ENCODE measurements at regions not wholly inside any gene's neighbourhood (a gene's known extent, or its start where the extent isn't known, plus 50 kb on each side); places are given as distances from the start of the nearest gene placed in this dataset.

DNA sequence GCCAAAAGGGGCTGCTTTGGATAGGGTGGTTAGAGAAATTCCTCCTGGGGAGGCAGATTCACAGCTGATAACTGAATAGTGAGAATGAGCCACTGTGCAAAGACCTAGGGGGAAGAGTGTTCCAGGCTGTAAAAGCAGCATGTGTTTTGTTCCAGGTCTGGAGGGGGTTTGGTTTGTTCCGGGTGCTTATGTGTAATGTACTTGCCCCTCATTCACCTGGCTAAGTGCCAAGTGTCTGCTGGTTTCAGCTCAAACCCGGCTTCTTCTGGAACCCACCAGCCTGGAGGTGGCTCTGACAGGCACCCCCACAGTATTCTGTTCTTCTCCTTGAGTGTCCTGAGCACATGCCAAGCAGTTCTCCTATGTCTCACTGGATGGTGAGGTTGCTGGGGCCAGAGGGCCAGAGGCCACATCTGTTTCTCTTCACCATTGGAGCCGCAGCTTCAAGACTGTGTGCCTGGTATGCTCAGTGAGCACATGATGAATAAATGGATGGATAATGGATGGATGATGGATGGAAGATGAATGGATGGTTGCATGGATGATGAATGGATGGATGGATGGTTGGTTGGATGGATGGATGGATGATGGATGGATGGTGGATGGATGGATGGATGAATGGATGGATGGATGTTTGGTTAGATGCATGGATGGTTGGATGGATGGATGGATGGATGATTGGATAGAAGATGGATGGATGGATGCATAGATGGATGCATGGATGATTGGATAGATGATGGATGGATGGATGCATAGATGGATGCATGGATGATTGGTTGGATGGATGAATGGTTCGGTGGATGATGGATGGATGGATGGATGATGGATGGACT is 227.6 kb downstream of the BMP7 start:
- ChIA-PET CTCF (no interaction called here), POLR2A (no interaction called here)
- Histone ChIP-seq H3K36me3 (ENCODE audit: control insufficient read depth, insufficient read depth, low read length) (no peaks in the 10 kb centered on the region), H3K27ac (ENCODE audit: low read length) (no peak overlapping the region), H3K9me3 (ENCODE audit: control insufficient read depth, insufficient read depth, low read depth, low read length) (no peaks in the 10 kb centered on the region), H3K27me3 (ENCODE audit: control insufficient read depth, insufficient read depth, low read length) (peaks cover 4% of the 10 kb centered on the region; the same call in 1 of the 2 replicates), H3K4me3 (ENCODE audit: low read depth in 2 of 2, low read length in 2 of 2) (no peak overlapping the region), H3K4me1 (ENCODE audit: control insufficient read depth, insufficient read depth, low read length) (no peaks in the 10 kb centered on the region)
- no TSS peak for BruUV-seq (replicated peaks)
- intact Hi-C loops (cut with micrococcal nuclease; ENCODE audit: unreplicated experiment) (no loop called here), in situ Hi-C loops (cut with HindIII; ENCODE audit: low pct_unique_long_range_greater_than_20kb, low sequenced_read_pairs) (no loop called here)
- TF ChIP-seq, protein P1, sequence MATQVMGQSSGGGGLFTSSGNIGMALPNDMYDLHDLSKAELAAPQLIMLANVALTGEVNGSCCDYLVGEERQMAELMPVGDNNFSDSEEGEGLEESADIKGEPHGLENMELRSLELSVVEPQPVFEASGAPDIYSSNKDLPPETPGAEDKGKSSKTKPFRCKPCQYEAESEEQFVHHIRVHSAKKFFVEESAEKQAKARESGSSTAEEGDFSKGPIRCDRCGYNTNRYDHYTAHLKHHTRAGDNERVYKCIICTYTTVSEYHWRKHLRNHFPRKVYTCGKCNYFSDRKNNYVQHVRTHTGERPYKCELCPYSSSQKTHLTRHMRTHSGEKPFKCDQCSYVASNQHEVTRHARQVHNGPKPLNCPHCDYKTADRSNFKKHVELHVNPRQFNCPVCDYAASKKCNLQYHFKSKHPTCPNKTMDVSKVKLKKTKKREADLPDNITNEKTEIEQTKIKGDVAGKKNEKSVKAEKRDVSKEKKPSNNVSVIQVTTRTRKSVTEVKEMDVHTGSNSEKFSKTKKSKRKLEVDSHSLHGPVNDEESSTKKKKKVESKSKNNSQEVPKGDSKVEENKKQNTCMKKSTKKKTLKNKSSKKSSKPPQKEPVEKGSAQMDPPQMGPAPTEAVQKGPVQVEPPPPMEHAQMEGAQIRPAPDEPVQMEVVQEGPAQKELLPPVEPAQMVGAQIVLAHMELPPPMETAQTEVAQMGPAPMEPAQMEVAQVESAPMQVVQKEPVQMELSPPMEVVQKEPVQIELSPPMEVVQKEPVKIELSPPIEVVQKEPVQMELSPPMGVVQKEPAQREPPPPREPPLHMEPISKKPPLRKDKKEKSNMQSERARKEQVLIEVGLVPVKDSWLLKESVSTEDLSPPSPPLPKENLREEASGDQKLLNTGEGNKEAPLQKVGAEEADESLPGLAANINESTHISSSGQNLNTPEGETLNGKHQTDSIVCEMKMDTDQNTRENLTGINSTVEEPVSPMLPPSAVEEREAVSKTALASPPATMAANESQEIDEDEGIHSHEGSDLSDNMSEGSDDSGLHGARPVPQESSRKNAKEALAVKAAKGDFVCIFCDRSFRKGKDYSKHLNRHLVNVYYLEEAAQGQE (IDR thresholded peaks at IDR 0.05; ENCODE audit: insufficient read depth in 1 of 2, low read depth in 2 of 2, low read length in 1 of 2) = no peak
- TF ChIP-seq SIN3A (IDR thresholded peaks at IDR 0.05; ENCODE audit: borderline replicate concordance, insufficient read depth, low read depth, low read length) = no peak
- TF ChIP-seq, protein P2, sequence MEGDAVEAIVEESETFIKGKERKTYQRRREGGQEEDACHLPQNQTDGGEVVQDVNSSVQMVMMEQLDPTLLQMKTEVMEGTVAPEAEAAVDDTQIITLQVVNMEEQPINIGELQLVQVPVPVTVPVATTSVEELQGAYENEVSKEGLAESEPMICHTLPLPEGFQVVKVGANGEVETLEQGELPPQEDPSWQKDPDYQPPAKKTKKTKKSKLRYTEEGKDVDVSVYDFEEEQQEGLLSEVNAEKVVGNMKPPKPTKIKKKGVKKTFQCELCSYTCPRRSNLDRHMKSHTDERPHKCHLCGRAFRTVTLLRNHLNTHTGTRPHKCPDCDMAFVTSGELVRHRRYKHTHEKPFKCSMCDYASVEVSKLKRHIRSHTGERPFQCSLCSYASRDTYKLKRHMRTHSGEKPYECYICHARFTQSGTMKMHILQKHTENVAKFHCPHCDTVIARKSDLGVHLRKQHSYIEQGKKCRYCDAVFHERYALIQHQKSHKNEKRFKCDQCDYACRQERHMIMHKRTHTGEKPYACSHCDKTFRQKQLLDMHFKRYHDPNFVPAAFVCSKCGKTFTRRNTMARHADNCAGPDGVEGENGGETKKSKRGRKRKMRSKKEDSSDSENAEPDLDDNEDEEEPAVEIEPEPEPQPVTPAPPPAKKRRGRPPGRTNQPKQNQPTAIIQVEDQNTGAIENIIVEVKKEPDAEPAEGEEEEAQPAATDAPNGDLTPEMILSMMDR (IDR thresholded peaks at IDR 0.05) = no peak
- no peak for TF ChIP-seq POLR2AphosphoS5 (IDR thresholded peaks at IDR 0.05; ENCODE audit: low read depth, low read length)
- TF ChIP-seq TCF7L2 (IDR thresholded peaks at IDR 0.05; ENCODE audit: low read depth, low read length) = no peak
- ATAC-seq (no peak), DNase-seq (ENCODE audit: low read depth, low spot score) (no peak)

DNA sequence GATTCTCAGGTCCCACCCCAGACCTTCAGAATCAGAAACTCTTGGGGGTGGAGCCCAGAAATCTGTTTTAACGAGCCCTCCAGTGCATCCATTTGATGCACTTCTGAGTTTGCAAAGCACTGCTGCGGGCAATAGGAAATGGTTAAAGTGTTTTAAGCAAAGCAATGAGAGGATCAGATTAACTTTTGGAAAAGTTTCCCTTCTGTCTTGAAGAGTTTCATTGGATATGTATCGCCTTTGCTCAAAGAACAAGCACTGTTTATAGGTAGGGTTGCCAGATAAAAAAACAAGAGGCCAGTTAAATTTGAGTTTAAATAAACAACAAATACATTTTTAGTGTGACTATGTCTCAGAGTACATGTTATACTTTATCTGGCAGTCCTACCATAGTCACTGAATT is 226.0 kb downstream of the BMP7 start:
- DNase-seq (ENCODE audit: low read depth, low spot score) = no peak
- no peaks in the 10 kb centered on the region for H3K36me3 ChIP-seq (ENCODE audit: control insufficient read depth, insufficient read depth, low read length)
- no peaks in the 10 kb centered on the region for H3K4me1 ChIP-seq (ENCODE audit: control insufficient read depth, insufficient read depth, low read length)
- H3K27me3 ChIP-seq (ENCODE audit: control insufficient read depth, insufficient read depth, low read length) = no peaks in the 10 kb centered on the region
- no peak overlapping the region for H3K4me3 ChIP-seq (ENCODE audit: low read depth in 2 of 2, low read length in 2 of 2)
- intact Hi-C loops (cut with micrococcal nuclease; ENCODE audit: unreplicated experiment) = no loop called here
- H3K9me3 ChIP-seq (ENCODE audit: control insufficient read depth, insufficient read depth, low read depth, low read length) = no peaks in the 10 kb centered on the region
- ATAC-seq = no peak
- POLR2A ChIA-PET = interaction anchor here (0.6 kb wide), 1 partner anchor 9 kb away, joined by 3 read pairs; no protein-coding TSS in a partner anchor
- no TSS peak for BruUV-seq (replicated peaks)
- in situ Hi-C loops (cut with HindIII; ENCODE audit: low pct_unique_long_range_greater_than_20kb, low sequenced_read_pairs) = no loop called here
- TF ChIP-seq SIN3A (IDR thresholded peaks at IDR 0.05; ENCODE audit: borderline replicate concordance, insufficient read depth, low read depth, low read length) (no peak), POLR2AphosphoS5 (IDR thresholded peaks at IDR 0.05; ENCODE audit: low read depth, low read length) (no peak), TCF7L2 (IDR thresholded peaks at IDR 0.05; ENCODE audit: low read depth, low read length) (no peak)
- TF ChIP-seq, protein P2 (IDR thresholded peaks at IDR 0.05) = no peak
- TF ChIP-seq, protein P1 (IDR thresholded peaks at IDR 0.05; ENCODE audit: insufficient read depth in 1 of 2, low read depth in 2 of 2, low read length in 1 of 2) = no peak
- no peak overlapping the region for H3K27ac ChIP-seq (ENCODE audit: low read length)
- CTCF ChIA-PET = no interaction called here
